ENCODE measurements at regions not wholly inside any gene's neighbourhood (a gene's known extent, or its start where the extent isn't known, plus 50 kb on each side); places are given as distances from the start of the nearest gene placed in this dataset.
"Not testable (repeated sequence)": the region's sequence is repeated elsewhere in the genome, so short reads cannot be mapped to it uniquely, and the experiment has no call there.

- no peak for DNase-seq
These were observed 118.5 kb upstream of the ZNF267 start for GRCh38 chr16:31754998-31755615.

- no peak for DNase-seq
These were observed 109.5 kb upstream of the ZNF267 start for GRCh38 chr16:31764103-31764502.

GRCh38 chr16:31767267-31767666 is 106.3 kb upstream of the ZNF267 start:
- no peak for DNase-seq

- no peak for DNase-seq
These were observed 93.3 kb upstream of the ZNF267 start for GRCh38 chr16:31780342-31780741.

GRCh38 chr16:31785126-31785525 is 88.5 kb upstream of the ZNF267 start:
- DNase-seq: no peak

GRCh38 chr16:31807086-31807485 is 66.5 kb upstream of the ZNF267 start:
- DNase-seq: no peak

GRCh38 chr16:31810863-31811262 is 62.7 kb upstream of the ZNF267 start:
- DNase-seq: no peak

- DNase-seq: not testable (repeated sequence)
These were observed 57.5 kb upstream of the ZNF267 start for GRCh38 chr16:31816141-31816540.

GRCh38 chr16:31819386-31819785 is 54.2 kb upstream of the ZNF267 start:
- DNase-seq: no peak

- no peak for DNase-seq
These were observed 53.7 kb upstream of the ZNF267 start for GRCh38 chr16:31819948-31820347.
